ENCODE measurements at regions not wholly inside any gene's neighbourhood (a gene's known extent, or its start where the extent isn't known, plus 50 kb on each side); places are given as distances from the start of the nearest gene placed in this dataset.

DNA sequence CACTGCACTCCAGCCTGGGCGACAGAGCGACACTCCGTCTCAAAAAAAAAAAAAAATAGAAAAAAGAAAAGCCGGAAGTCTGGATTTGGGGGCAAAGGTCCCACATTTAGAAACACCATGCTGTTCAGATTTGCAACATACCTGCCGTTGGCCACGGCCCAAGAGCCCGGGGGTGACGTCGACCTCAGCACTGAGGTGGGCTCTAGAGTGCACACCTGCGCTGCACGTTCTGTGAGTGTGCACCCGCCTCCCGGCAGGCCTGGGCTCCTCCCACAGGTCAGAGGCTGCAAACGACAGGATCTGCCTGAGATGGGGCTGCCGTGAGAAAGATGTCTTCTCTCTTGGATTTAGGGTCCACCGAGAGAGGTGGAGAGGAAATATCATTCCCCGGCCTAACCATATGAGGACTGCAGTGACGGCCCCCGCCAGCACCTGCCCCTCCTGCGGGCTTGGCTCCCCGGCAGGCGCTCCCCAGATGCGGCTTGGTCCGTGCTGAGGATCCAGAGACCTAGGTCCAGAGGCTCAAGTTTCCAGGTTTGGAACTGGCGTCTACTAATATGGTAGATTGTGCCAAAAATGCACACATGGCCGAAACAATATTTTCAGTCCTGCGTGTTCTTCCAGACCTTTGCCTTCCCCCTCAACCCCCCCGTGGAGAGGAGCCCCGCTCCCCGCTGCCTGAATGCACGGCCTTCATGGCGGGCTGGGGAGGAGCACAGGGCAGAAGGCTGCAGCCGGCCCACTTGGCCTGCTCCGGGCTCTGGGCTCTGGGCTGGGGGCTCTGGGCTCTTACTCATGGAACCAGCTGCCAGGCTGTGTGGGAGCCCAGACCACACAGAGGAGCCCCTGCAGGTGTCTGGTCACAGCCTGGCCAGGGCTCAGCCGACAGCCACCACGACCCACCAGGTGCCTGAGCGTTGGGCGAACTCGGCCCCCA is 58.8 kb upstream of the FBRSL1 start:
- H3K4me1 ChIP-seq (ENCODE audit: control insufficient read depth, low read length), result peaks cover 33% of the 10 kb centered on the region
- no peaks in the 10 kb centered on the region for H3K36me3 ChIP-seq (ENCODE audit: control insufficient read depth, low read length)
- H3K9me2 ChIP-seq (replicated peaks; ENCODE audit: control insufficient read depth, low read length), result no peaks in the 10 kb centered on the region
- H3K4me3 ChIP-seq (ENCODE audit: low read length), result peak overlapping the region; percentile 55
- no peaks in the 10 kb centered on the region for H3F3A ChIP-seq (ENCODE audit: control insufficient read depth, insufficient read depth)
- peak overlapping the region; percentile 24; the same call in 1 of the 2 replicates for H3K27ac ChIP-seq (ENCODE audit: low read depth, low read length)
- TF ChIP-seq EZH2phosphoT487 (IDR thresholded peaks at IDR 0.05; ENCODE audit: borderline replicate concordance, low read length), result no peak
- TF ChIP-seq, protein P1, sequence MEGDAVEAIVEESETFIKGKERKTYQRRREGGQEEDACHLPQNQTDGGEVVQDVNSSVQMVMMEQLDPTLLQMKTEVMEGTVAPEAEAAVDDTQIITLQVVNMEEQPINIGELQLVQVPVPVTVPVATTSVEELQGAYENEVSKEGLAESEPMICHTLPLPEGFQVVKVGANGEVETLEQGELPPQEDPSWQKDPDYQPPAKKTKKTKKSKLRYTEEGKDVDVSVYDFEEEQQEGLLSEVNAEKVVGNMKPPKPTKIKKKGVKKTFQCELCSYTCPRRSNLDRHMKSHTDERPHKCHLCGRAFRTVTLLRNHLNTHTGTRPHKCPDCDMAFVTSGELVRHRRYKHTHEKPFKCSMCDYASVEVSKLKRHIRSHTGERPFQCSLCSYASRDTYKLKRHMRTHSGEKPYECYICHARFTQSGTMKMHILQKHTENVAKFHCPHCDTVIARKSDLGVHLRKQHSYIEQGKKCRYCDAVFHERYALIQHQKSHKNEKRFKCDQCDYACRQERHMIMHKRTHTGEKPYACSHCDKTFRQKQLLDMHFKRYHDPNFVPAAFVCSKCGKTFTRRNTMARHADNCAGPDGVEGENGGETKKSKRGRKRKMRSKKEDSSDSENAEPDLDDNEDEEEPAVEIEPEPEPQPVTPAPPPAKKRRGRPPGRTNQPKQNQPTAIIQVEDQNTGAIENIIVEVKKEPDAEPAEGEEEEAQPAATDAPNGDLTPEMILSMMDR (IDR thresholded peaks at IDR 0.05; ENCODE audit: low read depth, low read length, poor library complexity, severe bottlenecking), result no peak
- peaks cover 14% of the 10 kb centered on the region for H3K27me3 ChIP-seq (ENCODE audit: control insufficient read depth, low read length)
- peak overlapping the region; percentile 60 for H3K4me2 ChIP-seq (ENCODE audit: low read length)
- H3K9me3 ChIP-seq (ENCODE audit: control insufficient read depth, insufficient read depth, low read length), result no peaks in the 10 kb centered on the region
- H4K20me1 ChIP-seq (ENCODE audit: control insufficient read depth, insufficient read depth, low read depth, low read length), result no peaks in the 10 kb centered on the region
- H3K79me2 ChIP-seq (ENCODE audit: control insufficient read depth, low read length), result no peaks in the 10 kb centered on the region

DNA sequence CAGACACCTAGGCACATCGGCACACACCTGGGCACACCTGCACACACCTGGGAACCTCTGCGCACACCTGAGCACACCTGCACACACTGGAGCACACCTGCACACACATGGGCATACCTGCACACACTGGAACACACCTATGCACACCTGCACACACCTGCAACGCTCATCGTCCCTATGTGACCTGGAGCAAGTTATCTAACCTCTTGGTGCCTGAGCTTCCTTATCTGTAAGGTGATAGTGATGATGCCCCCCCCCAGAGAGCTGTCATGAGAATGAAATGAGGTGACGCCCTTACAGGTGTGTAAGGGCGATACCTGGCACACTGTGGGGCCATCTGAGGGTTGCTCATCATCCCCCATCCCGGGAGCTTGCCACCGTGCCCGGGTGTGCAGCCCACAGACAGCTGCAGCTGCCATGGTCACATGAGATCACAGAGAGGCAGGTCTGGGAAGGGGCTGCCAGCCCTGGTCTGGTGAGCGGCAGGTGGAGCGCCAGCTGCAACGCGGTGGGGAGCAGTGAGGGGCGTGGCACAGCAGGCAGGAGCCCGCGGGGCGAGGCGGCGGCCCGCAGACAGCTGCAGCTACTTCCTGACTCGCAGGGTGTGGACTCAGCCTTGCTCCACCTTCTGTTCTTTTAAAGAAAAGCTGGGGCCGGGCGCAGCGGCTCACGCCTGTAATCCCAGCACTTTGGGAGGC is 59.9 kb upstream of the FBRSL1 start:
- TF ChIP-seq, protein P1 (IDR thresholded peaks at IDR 0.05; ENCODE audit: low read depth, low read length, poor library complexity, severe bottlenecking), result no peak
- TF ChIP-seq EZH2phosphoT487 (IDR thresholded peaks at IDR 0.05; ENCODE audit: borderline replicate concordance, low read length), result no peak
- H3K79me2 ChIP-seq (ENCODE audit: control insufficient read depth, low read length), result no peaks in the 10 kb centered on the region
- H3K4me2 ChIP-seq (ENCODE audit: low read length), result peak overlapping the region; percentile 60
- H4K20me1 ChIP-seq (ENCODE audit: control insufficient read depth, insufficient read depth, low read depth, low read length), result no peaks in the 10 kb centered on the region
- no peaks in the 10 kb centered on the region for H3K36me3 ChIP-seq (ENCODE audit: control insufficient read depth, low read length)
- H3K9me3 ChIP-seq (ENCODE audit: control insufficient read depth, insufficient read depth, low read length), result no peaks in the 10 kb centered on the region
- H3K4me3 ChIP-seq (ENCODE audit: low read length), result peak overlapping the region; percentile 55
- H3K4me1 ChIP-seq (ENCODE audit: control insufficient read depth, low read length), result peaks cover 33% of the 10 kb centered on the region
- no peaks in the 10 kb centered on the region for H3K9me2 ChIP-seq (replicated peaks; ENCODE audit: control insufficient read depth, low read length)
- no peaks in the 10 kb centered on the region for H3F3A ChIP-seq (ENCODE audit: control insufficient read depth, insufficient read depth)
- H3K27me3 ChIP-seq (ENCODE audit: control insufficient read depth, low read length), result peaks cover 14% of the 10 kb centered on the region
- H3K27ac ChIP-seq (ENCODE audit: low read depth, low read length), result peak overlapping the region; percentile 24; the same call in 1 of the 2 replicates

DNA sequence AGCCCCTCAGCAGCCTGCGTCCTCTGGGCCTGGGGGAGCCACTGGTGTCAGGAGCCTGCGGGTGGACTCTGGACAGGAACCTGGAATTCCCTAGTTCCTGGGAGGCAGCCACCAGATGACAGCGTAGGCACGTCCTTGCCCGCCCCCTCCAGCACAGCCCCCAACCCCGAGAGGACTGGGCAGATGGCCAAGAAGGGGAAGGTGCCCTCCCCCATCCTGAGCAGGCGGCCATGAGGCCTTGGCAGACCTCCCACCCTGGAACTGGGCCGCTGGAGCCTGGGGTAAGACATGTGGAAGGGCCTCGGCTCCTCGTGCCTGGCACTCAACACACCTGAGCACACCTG is 60.4 kb upstream of the FBRSL1 start:
- Histone ChIP-seq H3K9me2 (replicated peaks; ENCODE audit: control insufficient read depth, low read length) (no peaks in the 10 kb centered on the region), H3K36me3 (ENCODE audit: control insufficient read depth, low read length) (no peaks in the 10 kb centered on the region), H3K27ac (ENCODE audit: low read depth, low read length) (no peak overlapping the region), H3K79me2 (ENCODE audit: control insufficient read depth, low read length) (no peaks in the 10 kb centered on the region), H3K4me1 (ENCODE audit: control insufficient read depth, low read length) (peaks cover 33% of the 10 kb centered on the region), H3K4me3 (ENCODE audit: low read length) (peak overlapping the region; percentile 55; the same call in 1 of the 2 replicates), H4K20me1 (ENCODE audit: control insufficient read depth, insufficient read depth, low read depth, low read length) (no peaks in the 10 kb centered on the region), H3F3A (ENCODE audit: control insufficient read depth, insufficient read depth) (no peaks in the 10 kb centered on the region), H3K9me3 (ENCODE audit: control insufficient read depth, insufficient read depth, low read length) (no peaks in the 10 kb centered on the region), H3K27me3 (ENCODE audit: control insufficient read depth, low read length) (peaks cover 11% of the 10 kb centered on the region), H3K4me2 (ENCODE audit: low read length) (peak overlapping the region; percentile 60)
- TF ChIP-seq, protein P1 (IDR thresholded peaks at IDR 0.05; ENCODE audit: low read depth, low read length, poor library complexity, severe bottlenecking), result no peak
- no peak for TF ChIP-seq EZH2phosphoT487 (IDR thresholded peaks at IDR 0.05; ENCODE audit: borderline replicate concordance, low read length)

All from DOHH2 (cell line).